HL-60/S4 treated with phorbol 12-myristate 13-acetate at 8.2 ng/mL for 4 days and 3 days (cell line): ENCODE measurements at regions not wholly inside any gene's neighbourhood (a gene's known extent, or its start where the extent isn't known, plus 50 kb on each side); places are given as distances from the start of the nearest gene placed in this dataset.

Experiments used
- in situ Hi-C: fragments of 300-500 bp; cut with MboI; formaldehyde crosslinking; loops from 2 replicates; pipeline ENCODE4 v1.15.0; 2022; ENCODE audit warnings: low sequenced_read_pairs

DNA sequence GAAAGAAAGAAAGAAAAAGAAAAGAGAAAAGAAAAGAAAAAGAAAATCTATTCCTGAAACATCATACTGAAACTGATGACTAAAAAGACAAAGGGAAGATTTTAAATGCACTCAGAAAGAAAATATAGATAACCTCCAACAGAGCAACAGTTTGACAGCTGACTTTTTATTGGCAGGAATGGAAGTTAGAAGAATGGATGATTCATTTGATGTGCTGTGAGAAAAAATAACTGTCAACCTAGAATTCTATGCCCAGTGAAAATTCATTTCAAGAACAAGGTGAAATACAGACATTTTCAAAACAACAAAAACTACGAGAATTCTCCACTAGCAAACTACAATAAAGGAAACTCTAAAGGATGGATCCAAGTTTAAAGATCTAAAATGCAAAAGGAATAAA lies 50.5 kb upstream of the HSPA12A start:
- in situ Hi-C loops, result loop anchor here (10.0 kb wide), 1 partner anchor 382 kb away; no protein-coding TSS in a partner anchor

- in situ Hi-C loops, result loop anchor here (10.0 kb wide), 1 partner anchor 378 kb away; no protein-coding TSS in a partner anchor
These were observed 52.8 kb upstream of the ENO4 start for GRCh38 chr10:116796469-116796868.

GRCh38 chr10:116796910-116797513 lies 52.3 kb upstream of the ENO4 start:
- in situ Hi-C loops, result loop anchor here (10.0 kb wide), 1 partner anchor 378 kb away; no protein-coding TSS in a partner anchor

DNA sequence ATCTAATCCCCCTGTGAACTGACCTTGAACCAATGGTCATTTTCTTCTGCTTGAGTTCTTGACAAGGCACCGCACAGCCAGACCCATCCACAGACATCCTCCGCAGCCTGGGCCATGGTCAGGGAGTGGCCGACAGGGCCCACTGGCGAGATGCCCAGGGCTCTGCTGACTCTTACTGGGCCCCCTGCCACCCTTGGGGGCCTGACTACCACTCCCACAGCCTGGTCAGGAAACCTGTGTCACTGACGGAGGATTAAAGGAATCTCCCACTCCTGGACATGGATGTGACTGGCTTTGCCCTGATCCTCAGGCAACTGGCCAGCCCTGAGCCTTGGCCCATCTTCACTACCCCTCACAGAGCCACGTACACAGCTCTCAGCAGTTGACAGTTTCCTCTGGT lies 50.4 kb upstream of the ENO4 start:
- in situ Hi-C loops, result loop anchor here (10.0 kb wide), 1 partner anchor 376 kb away; no protein-coding TSS in a partner anchor
